HepG2 (cell line): ENCODE measurements at regions not wholly inside any gene's neighbourhood (a gene's known extent, or its start where the extent isn't known, plus 50 kb on each side); places are given as distances from the start of the nearest gene placed in this dataset.

Experiments used
- ATAC-seq: fragments of 200-7000 bp; cut with Tn5 transposase; 3 replicates; pipeline ENCODE4 v1.9.1; 2020; ENCODE audit warnings: mild to moderate bottlenecking, moderate library complexity
- BruUV-seq: library from RNA; stranded (reverse); fragments of 400-500 nt; replicated peaks from 2 replicates; lab custom pipeline; 2021; lab: Mats Ljungman, UMichigan
- CTCF ChIA-PET: fragments of 300-600 bp; formaldehyde crosslinking; extraction: SDS; loops from one replicate; lab custom pipeline; 2021; ENCODE audit warnings: low total read pairs, inconsistent platforms, low intra/inter-chr PET ratio; lab: Yijun Ruan, JAX
- POLR2A ChIA-PET: fragments of 350-600 bp; sonication (Branson Sonifier 250); formaldehyde crosslinking; loops from one replicate; lab custom pipeline; 2020; ENCODE audit warnings: antibody characterized with exemption, inconsistent platforms; lab: Yijun Ruan, JAX
- DNase-seq: peaks from one replicate; pipeline ENCODE4 v3.0.0-alpha.2; 2015; ENCODE audit warnings: low spot score
- FAIRE-seq: peaks from 3 replicates; lab custom pipeline; 2011; peaks lifted over from hg19 to GRCh38; lab: Jason Lieb, UNC
- H2AFZ ChIP-seq: one replicate; pipeline ENCODE4 v1.6.1; 2011; ENCODE audit warnings: low read length, inconsistent platforms
- H3K27ac ChIP-seq: fragments of 300-600 bp; 3 replicates; pipeline ENCODE4 v1.8.0; 2011; ENCODE audit warnings: mixed run types, mild to moderate bottlenecking, mixed read lengths, low read length, inconsistent platforms; ENCODE audit not compliant: insufficient read depth; ENCODE audit errors: extremely low read length
- H3K27me3 ChIP-seq, 2 experiments: fragments of 200-600 bp in 1 of 2; 2 replicates in 1 of 2; 3 replicates in 1 of 2; pipeline versions ENCODE4 v1.6.0 to v1.8.0; 2011; ENCODE audit warnings: low read length in 2 of 2, mild to moderate bottlenecking in 2 of 2, moderate library complexity in 2 of 2, inconsistent platforms in 1 of 2; ENCODE audit not compliant: insufficient read depth in 2 of 2, control insufficient read depth in 1 of 2
- H3K36me3 ChIP-seq, 2 experiments: fragments of 200-600 bp in 1 of 2; replicated peaks in 1 of 2; 2 replicates in 1 of 2; 3 replicates in 1 of 2; pipeline versions ENCODE4 v1.5.1 to v1.8.0; 2011; ENCODE audit warnings: low read length in 2 of 2, inconsistent platforms in 1 of 2; ENCODE audit not compliant: insufficient read depth in 2 of 2, control insufficient read depth in 1 of 2
- H3K4me1 ChIP-seq: 2 replicates; pipeline ENCODE4 v1.5.1; 2012; ENCODE audit warnings: low read length, inconsistent platforms; ENCODE audit not compliant: insufficient read depth
- H3K4me2 ChIP-seq: 2 replicates; pipeline ENCODE4 v1.6.0; 2011; ENCODE audit warnings: low read depth, low read length, inconsistent platforms
- H3K4me3 ChIP-seq, 3 experiments: fragments of 200-600 bp in 1 of 3; sonication (generic), shearing (Covaris generic) in 1 of 3; replicated peaks in 1 of 3; 2 replicates each; pipeline ENCODE4 v1.5.1; 2011 to 2016; ENCODE audit warnings: low read length in 3 of 3, inconsistent platforms in 2 of 3, low read depth in 2 of 3, mild to moderate bottlenecking in 2 of 3, control low read depth in 1 of 3, mixed read lengths in 1 of 3; ENCODE audit not compliant: insufficient read depth in 1 of 3
- H3K79me2 ChIP-seq: one replicate; pipeline ENCODE4 v1.6.1; 2011; ENCODE audit warnings: low read length, inconsistent platforms; ENCODE audit not compliant: insufficient read depth
- H3K9ac ChIP-seq: 2 replicates; pipeline ENCODE4 v1.6.0; 2011; ENCODE audit warnings: mild to moderate bottlenecking, low read depth, low read length, inconsistent platforms; ENCODE audit not compliant: insufficient read depth
- H3K9me3 ChIP-seq: 2 replicates; pipeline ENCODE4 v1.5.1; 2012; ENCODE audit warnings: mild to moderate bottlenecking, low read length
- H4K20me1 ChIP-seq: 2 replicates; pipeline ENCODE4 v1.6.0; 2011; ENCODE audit warnings: inconsistent platforms, mild to moderate bottlenecking, low read length, moderate library complexity; ENCODE audit not compliant: insufficient read depth
- ARNT2 ChIP-seq: sonication (generic); formaldehyde crosslinking; IDR thresholded peaks from 2 replicates; pipeline ENCODE4 v1.8.0; 2022; ENCODE audit warnings: mild to moderate bottlenecking, low read depth, missing genetic modification reagents, moderate library complexity
- SNAPC4 ChIP-seq: sonication (generic); formaldehyde crosslinking; IDR thresholded peaks from 2 replicates; pipeline ENCODE4 v1.4.0; 2020; ENCODE audit warnings: mild to moderate bottlenecking, missing genetic modification reagents
- TARDBP ChIP-seq: sonication (generic); formaldehyde crosslinking; IDR thresholded peaks from 2 replicates; pipeline ENCODE4 v1.8.0; 2022; ENCODE audit warnings: mild to moderate bottlenecking, missing genetic modification reagents
- TBP ChIP-seq: sonication (generic); formaldehyde crosslinking; IDR thresholded peaks from 2 replicates; pipeline ENCODE4 v1.5.0; 2020; ENCODE audit warnings: missing genetic modification reagents
- ZNF318 ChIP-seq: sonication (generic); formaldehyde crosslinking; IDR thresholded peaks from 2 replicates; pipeline ENCODE4 v1.4.0; 2020; ENCODE audit warnings: mild to moderate bottlenecking, missing genetic modification reagents
- ZNF343 ChIP-seq: sonication (generic); formaldehyde crosslinking; IDR thresholded peaks from 2 replicates; pipeline ENCODE4 v1.4.0; 2020; ENCODE audit warnings: mild to moderate bottlenecking, missing genetic modification reagents
- ZNF350 ChIP-seq: sonication (generic); formaldehyde crosslinking; IDR thresholded peaks from 2 replicates; pipeline ENCODE4 v1.4.0; 2020; ENCODE audit warnings: mild to moderate bottlenecking, low read depth, missing genetic modification reagents, borderline replicate concordance
- ZNF710 ChIP-seq: sonication (generic); formaldehyde crosslinking; IDR thresholded peaks from 2 replicates; pipeline ENCODE4 v1.5.0; 2020; ENCODE audit warnings: mild to moderate bottlenecking, missing genetic modification reagents, borderline replicate concordance
- in situ Hi-C: cut with HindIII; loops from 2 replicates; pipeline ENCODE4 v1.10.0; 2017; ENCODE audit warnings: low pct_unique_long_range_greater_than_20kb; ENCODE audit not compliant: extremely low pct_ligation_motif_present
- intact Hi-C: fragments of 100-400 bp; cut with micrococcal nuclease; formaldehyde crosslinking; loops from one replicate; pipeline ENCODE4 v1.10.0; 2022; ENCODE audit not compliant: unreplicated experiment

GRCh38 chr15:31178705-31179104 is 77.2 kb upstream of the TRPM1 start (continued):
- TF ChIP-seq ZNF318 (no peak), ZNF710 (CRISPR knock-in tag) (no peak)

- H3K4me2 ChIP-seq: no peak overlapping the region
- H3K36me3 ChIP-seq: no peaks in the 10 kb centered on the region
- TF ChIP-seq ZNF350 (CRISPR knock-in tag): no peak
- no peak for TF ChIP-seq SNAPC4 (CRISPR knock-in tag)
- no peak for TF ChIP-seq ARNT2 (CRISPR knock-in tag)
- no peak for TF ChIP-seq TARDBP (CRISPR knock-in tag)
- TF ChIP-seq ZNF343 (CRISPR knock-in tag): no peak
- TF ChIP-seq TBP (CRISPR knock-in tag): no peak
- TF ChIP-seq, all 625 proteins: peak for 0
- Histone ChIP-seq H3K4me3 (no peak overlapping the region), H4K20me1 (no peaks in the 10 kb centered on the region), H3K9ac (no peak overlapping the region), H3K4me1 (peaks cover 22% of the 10 kb centered on the region), H3K27ac (no peak overlapping the region), H2AFZ (no peak overlapping the region), H3K27me3 (no peaks in the 10 kb centered on the region), H3K79me2 (no peaks in the 10 kb centered on the region), H3K9me3 (peaks cover 7% of the 10 kb centered on the region; the same call in 1 of the 2 replicates)
- ATAC-seq (peak; percentile 74), DNase-seq (no peak), FAIRE-seq (no peak)
- CTCF ChIA-PET: no interaction called here
- BruUV-seq: no TSS peak
- POLR2A ChIA-PET: no interaction called here
- intact Hi-C loops: no loop called here
- in situ Hi-C loops: no loop called here
Measured at GRCh38 chr15:31179693-31180092, 78.2 kb upstream of the TRPM1 start.
